ENCODE measurements at regions not wholly inside any gene's neighbourhood (a gene's known extent, or its start where the extent isn't known, plus 50 kb on each side); places are given as distances from the start of the nearest gene placed in this dataset.
"Not testable (repeated sequence)": the region's sequence is repeated elsewhere in the genome, so short reads cannot be mapped to it uniquely, and the experiment has no call there.

DNA sequence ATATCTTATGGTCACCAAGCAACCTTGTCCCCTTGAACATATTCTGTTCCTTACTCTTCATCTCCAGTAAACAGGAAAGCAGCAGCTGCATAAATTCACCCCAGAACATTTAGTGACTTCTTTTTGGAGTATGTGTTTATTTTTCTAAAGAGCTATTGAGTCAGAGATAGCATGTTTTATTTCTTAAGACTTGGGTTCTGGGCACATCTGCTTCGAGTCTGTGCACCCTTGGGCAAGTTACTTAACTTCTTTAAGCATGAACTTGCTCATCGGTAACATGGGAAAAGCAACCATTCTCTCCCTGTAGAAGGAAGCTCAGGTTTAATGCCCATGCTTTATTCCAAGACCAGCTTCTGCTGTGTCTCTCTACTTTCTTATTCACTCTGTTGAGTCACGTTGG, 309.3 kb upstream of the MEX3C start:
- H3K4me1 ChIP-seq (ENCODE audit: insufficient read depth, low read length) = no peaks in the 10 kb centered on the region
- ATAC-seq (ENCODE audit: insufficient read depth, low read depth) = no peak
- no peak overlapping the region for H3K4me3 ChIP-seq (ENCODE audit: low read depth in 1 of 2, low read length in 2 of 2)
- DNase-seq = no peak
- no peak overlapping the region for H3K9ac ChIP-seq (ENCODE audit: low read depth, low read length)
- no peaks in the 10 kb centered on the region for H3K27me3 ChIP-seq (ENCODE audit: insufficient read depth, low read length, poor library complexity)
- TF ChIP-seq, protein P1, sequence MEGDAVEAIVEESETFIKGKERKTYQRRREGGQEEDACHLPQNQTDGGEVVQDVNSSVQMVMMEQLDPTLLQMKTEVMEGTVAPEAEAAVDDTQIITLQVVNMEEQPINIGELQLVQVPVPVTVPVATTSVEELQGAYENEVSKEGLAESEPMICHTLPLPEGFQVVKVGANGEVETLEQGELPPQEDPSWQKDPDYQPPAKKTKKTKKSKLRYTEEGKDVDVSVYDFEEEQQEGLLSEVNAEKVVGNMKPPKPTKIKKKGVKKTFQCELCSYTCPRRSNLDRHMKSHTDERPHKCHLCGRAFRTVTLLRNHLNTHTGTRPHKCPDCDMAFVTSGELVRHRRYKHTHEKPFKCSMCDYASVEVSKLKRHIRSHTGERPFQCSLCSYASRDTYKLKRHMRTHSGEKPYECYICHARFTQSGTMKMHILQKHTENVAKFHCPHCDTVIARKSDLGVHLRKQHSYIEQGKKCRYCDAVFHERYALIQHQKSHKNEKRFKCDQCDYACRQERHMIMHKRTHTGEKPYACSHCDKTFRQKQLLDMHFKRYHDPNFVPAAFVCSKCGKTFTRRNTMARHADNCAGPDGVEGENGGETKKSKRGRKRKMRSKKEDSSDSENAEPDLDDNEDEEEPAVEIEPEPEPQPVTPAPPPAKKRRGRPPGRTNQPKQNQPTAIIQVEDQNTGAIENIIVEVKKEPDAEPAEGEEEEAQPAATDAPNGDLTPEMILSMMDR (IDR thresholded peaks at IDR 0.05; ENCODE audit: borderline replicate concordance, extremely low read depth, low read length, poor library complexity, severe bottlenecking) = no peak
- TF ChIP-seq EZH2 (IDR thresholded peaks at IDR 0.05; ENCODE audit: borderline replicate concordance, low read depth, low read length, severe bottlenecking) = no peak
- no peaks in the 10 kb centered on the region for H3K9me3 ChIP-seq (ENCODE audit: insufficient read depth, low read length, severe bottlenecking)
- no peaks in the 10 kb centered on the region for H3K79me2 ChIP-seq (ENCODE audit: insufficient read depth, low read length)
- H2AFZ ChIP-seq (ENCODE audit: low read depth, low read length) = no peak overlapping the region
- H4K20me1 ChIP-seq (ENCODE audit: insufficient read depth, low read length) = no peaks in the 10 kb centered on the region
- H3K27ac ChIP-seq (ENCODE audit: low read length) = no peak overlapping the region
- H3K4me2 ChIP-seq (ENCODE audit: insufficient read depth, low read length) = no peak overlapping the region
- H3K36me3 ChIP-seq (ENCODE audit: insufficient read depth, low read length) = no peaks in the 10 kb centered on the region

DNA sequence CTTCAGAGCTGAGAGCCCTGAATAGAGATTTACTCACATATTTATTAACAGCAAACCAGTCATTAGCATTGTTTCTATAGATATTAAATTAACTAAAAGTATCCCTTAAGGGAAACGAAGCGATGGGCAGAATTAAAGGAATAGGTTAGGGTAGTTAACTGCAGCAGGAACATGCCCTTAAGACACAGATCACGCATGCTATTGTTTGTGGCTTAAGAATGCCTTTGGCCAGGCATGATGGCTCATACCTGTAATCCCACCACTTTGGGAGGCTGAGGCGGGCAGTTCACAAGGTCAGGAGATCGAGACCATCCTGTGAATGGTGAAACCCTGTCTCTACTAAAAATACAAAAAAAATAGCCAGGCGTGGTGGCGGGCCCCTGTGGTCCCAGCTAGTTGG, 310.9 kb upstream of the MEX3C start:
- H3K27ac ChIP-seq (ENCODE audit: low read length); H2AFZ ChIP-seq (ENCODE audit: low read depth, low read length); ATAC-seq (ENCODE audit: insufficient read depth, low read depth); H3K4me3 ChIP-seq (ENCODE audit: low read depth in 1 of 2, low read length in 2 of 2); DNase-seq; H4K20me1 ChIP-seq (ENCODE audit: insufficient read depth, low read length); H3K27me3 ChIP-seq (ENCODE audit: insufficient read depth, low read length, poor library complexity); H3K36me3 ChIP-seq (ENCODE audit: insufficient read depth, low read length); H3K79me2 ChIP-seq (ENCODE audit: insufficient read depth, low read length); H3K9ac ChIP-seq (ENCODE audit: low read depth, low read length); H3K4me2 ChIP-seq (ENCODE audit: insufficient read depth, low read length); H3K4me1 ChIP-seq (ENCODE audit: insufficient read depth, low read length); H3K9me3 ChIP-seq (ENCODE audit: insufficient read depth, low read length, severe bottlenecking): not testable (repeated sequence)

DNA sequence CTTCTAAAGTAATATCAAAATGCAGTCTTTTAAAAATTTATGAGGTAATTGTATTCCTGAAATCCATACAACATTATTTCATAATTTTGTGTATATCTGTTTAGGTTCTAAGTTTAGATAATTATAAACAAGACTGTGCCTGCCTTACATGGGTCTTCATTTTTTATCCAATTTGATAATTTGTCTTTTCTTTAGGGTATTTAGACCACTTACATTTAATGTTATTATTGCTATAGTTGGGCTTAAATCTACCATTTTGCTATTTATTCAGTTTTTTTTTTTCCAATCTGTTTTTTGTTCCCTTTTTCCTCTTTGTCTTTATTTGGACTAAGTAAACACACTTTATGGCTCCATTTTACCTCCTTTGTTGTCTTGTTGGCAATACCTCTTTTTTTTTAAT, 312.5 kb upstream of the MEX3C start:
- no peak for TF ChIP-seq EZH2 (IDR thresholded peaks at IDR 0.05; ENCODE audit: borderline replicate concordance, low read depth, low read length, severe bottlenecking)
- TF ChIP-seq, protein P1 (IDR thresholded peaks at IDR 0.05; ENCODE audit: borderline replicate concordance, extremely low read depth, low read length, poor library complexity, severe bottlenecking) = no peak
- Histone ChIP-seq H3K4me1 (ENCODE audit: insufficient read depth, low read length) (no peaks in the 10 kb centered on the region), H3K4me2 (ENCODE audit: insufficient read depth, low read length) (no peak overlapping the region), H2AFZ (ENCODE audit: low read depth, low read length) (no peak overlapping the region), H3K9me3 (ENCODE audit: insufficient read depth, low read length, severe bottlenecking) (no peaks in the 10 kb centered on the region), H3K27me3 (ENCODE audit: insufficient read depth, low read length, poor library complexity) (no peaks in the 10 kb centered on the region), H3K79me2 (ENCODE audit: insufficient read depth, low read length) (no peaks in the 10 kb centered on the region), H3K4me3 (ENCODE audit: low read depth in 1 of 2, low read length in 2 of 2) (no peak overlapping the region), H3K36me3 (ENCODE audit: insufficient read depth, low read length) (no peaks in the 10 kb centered on the region), H3K27ac (ENCODE audit: low read length) (no peak overlapping the region), H3K9ac (ENCODE audit: low read depth, low read length) (no peak overlapping the region), H4K20me1 (ENCODE audit: insufficient read depth, low read length) (no peaks in the 10 kb centered on the region)
- ATAC-seq (ENCODE audit: insufficient read depth, low read depth) = no peak
- DNase-seq = no peak

DNA sequence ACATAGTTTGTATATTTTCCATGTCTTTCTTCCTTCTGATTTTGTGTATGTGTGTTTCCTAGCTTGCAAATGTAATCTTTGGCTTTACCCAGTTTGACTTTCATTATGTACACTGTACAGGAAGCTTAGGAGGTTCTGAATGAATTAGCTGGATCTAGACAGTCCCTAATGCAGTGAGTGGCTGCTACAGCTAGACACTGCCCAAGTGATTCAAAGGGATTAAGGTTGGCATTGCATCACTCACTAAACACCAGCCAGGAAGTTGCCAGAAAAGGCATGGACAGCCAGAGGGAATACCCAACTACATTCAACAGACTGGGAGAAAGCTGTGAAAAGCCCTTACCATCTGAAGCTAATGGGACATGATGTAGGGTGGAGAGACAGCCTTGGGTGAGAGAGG, 316.0 kb upstream of the MEX3C start:
- no peaks in the 10 kb centered on the region for H4K20me1 ChIP-seq (ENCODE audit: insufficient read depth, low read length)
- no peak overlapping the region for H2AFZ ChIP-seq (ENCODE audit: low read depth, low read length)
- no peaks in the 10 kb centered on the region for H3K36me3 ChIP-seq (ENCODE audit: insufficient read depth, low read length)
- H3K27me3 ChIP-seq (ENCODE audit: insufficient read depth, low read length, poor library complexity) = no peaks in the 10 kb centered on the region
- H3K79me2 ChIP-seq (ENCODE audit: insufficient read depth, low read length) = no peaks in the 10 kb centered on the region
- ATAC-seq (ENCODE audit: insufficient read depth, low read depth) (no peak), DNase-seq (no peak)
- H3K4me2 ChIP-seq (ENCODE audit: insufficient read depth, low read length) = no peak overlapping the region
- TF ChIP-seq EZH2 (IDR thresholded peaks at IDR 0.05; ENCODE audit: borderline replicate concordance, low read depth, low read length, severe bottlenecking) = no peak
- TF ChIP-seq, protein P1 (IDR thresholded peaks at IDR 0.05; ENCODE audit: borderline replicate concordance, extremely low read depth, low read length, poor library complexity, severe bottlenecking) = no peak
- no peak overlapping the region for H3K27ac ChIP-seq (ENCODE audit: low read length)
- H3K9me3 ChIP-seq (ENCODE audit: insufficient read depth, low read length, severe bottlenecking) = no peaks in the 10 kb centered on the region
- no peaks in the 10 kb centered on the region for H3K4me1 ChIP-seq (ENCODE audit: insufficient read depth, low read length)
- no peak overlapping the region for H3K4me3 ChIP-seq (ENCODE audit: low read depth in 1 of 2, low read length in 2 of 2)
- no peak overlapping the region for H3K9ac ChIP-seq (ENCODE audit: low read depth, low read length)
